ENCODE measurements at regions not wholly inside any gene's neighbourhood (a gene's known extent, or its start where the extent isn't known, plus 50 kb on each side); places are given as distances from the start of the nearest gene placed in this dataset.

DNA sequence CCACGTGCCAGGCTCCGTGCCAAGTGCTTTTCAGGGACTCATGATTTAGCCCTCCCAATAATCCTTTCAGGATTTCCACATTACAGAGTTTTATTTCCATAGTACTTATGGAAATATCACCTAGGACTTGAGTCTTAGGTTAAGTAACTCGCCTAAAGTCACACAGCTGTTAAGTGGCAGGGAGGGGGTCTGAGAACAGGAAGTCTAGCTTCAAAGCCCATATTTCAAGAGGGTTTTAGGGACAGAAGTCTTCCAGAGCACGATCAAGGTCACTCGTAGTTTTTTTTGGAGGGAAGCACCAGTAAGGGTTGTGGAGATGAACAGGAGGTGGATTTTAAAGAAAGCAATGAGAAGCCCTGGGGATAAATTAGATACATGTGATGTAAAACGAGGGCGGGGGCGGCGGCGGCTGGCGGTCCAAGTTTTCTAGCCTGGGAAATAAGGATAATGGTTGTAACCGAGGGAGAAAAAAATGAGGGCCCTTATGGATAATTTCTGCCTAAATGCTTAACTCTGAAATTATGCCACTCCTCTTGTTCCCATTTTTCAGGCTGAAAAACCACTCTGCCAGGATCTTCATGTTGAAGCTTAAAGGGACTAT lies 192.6 kb upstream of the FOXN3 start (continued):
- no peak for TF ChIP-seq HCFC1 (IDR thresholded peaks at IDR 0.05; ENCODE audit: low read length)
- TF ChIP-seq RUNX3 (IDR thresholded peaks at IDR 0.05; ENCODE audit: low read length) = no peak

DNA sequence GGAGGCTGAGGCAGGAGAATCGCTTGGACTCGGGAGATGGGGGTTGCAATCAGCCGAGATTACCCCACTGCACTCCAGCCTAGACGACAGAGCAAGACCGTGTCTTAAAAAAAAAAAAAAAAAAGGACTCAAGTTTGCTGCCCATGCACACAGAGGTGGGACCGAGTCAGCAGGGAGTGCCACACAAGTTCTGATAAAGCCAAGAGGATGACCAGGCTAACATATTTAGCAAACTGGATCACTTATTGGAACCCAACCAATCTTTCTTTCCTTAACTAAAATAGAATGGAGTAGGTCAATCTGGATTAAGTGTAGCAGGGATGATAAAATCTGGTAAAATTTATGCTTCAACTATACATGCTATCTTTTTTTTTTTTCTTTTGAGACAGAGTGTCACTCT lies 190.4 kb upstream of the FOXN3 start:
- H4K20me1 ChIP-seq (ENCODE audit: control insufficient read depth, insufficient read depth) = no peaks in the 10 kb centered on the region
- H2AFZ ChIP-seq (ENCODE audit: control insufficient read depth, low read depth, low read length) = no peak overlapping the region
- H3K9ac ChIP-seq (ENCODE audit: control insufficient read depth, insufficient read depth, low read length) = no peak overlapping the region
- H3K79me2 ChIP-seq (ENCODE audit: control insufficient read depth, insufficient read depth, low read length) = no peaks in the 10 kb centered on the region
- 100% methylated on average over 5 of the region's 6 CpGs for WGBS (ENCODE audit: insufficient coverage, insufficient replicate concordance, low lambda C conversion rate, missing lambda C conversion rate)
- peaks cover under 1% of the 10 kb centered on the region; the same call in 1 of the 2 replicates for H3K4me1 ChIP-seq (ENCODE audit: control insufficient read depth, insufficient read depth, low read length)
- ATAC-seq (no peak), FAIRE-seq (no peak), DNase-seq (ENCODE audit: low read depth, low spot score) (no peak)
- H3K9me3 ChIP-seq (replicated peaks; ENCODE audit: control insufficient read depth, insufficient read depth, low read length) = no peaks in the 10 kb centered on the region; the same call in 1 of the 3 replicates
- no peak overlapping the region for H3K27ac ChIP-seq (ENCODE audit: control insufficient read depth, insufficient read depth)
- H3K27me3 ChIP-seq (replicated peaks in 1 of 2; ENCODE audit: control insufficient read depth in 2 of 2, insufficient read depth in 2 of 2, low read length in 1 of 2) = no peaks in the 10 kb centered on the region
- H3K4me3 ChIP-seq = no peak overlapping the region
- BruUV-seq (replicated peaks) = no TSS peak
- ChIA-PET CTCF (no interaction called here), POLR2A (no interaction called here), RAD21 (ENCODE audit: unreplicated experiment) (no interaction called here), SMC1A (ENCODE audit: uncharacterized antibody, unreplicated experiment) (no interaction called here)
- no peak overlapping the region for H3K4me2 ChIP-seq (ENCODE audit: control insufficient read depth, insufficient read depth)
- H3K36me3 ChIP-seq (ENCODE audit: control insufficient read depth in 2 of 2, insufficient read depth in 2 of 2, low read length in 1 of 2) = no peaks in the 10 kb centered on the region
- in situ Hi-C loops (cut with MboI) (no loop called here), intact Hi-C loops (cut with micrococcal nuclease; ENCODE audit: unreplicated experiment) (no loop called here)
- no peak for TF ChIP-seq CHD2 (IDR thresholded peaks at IDR 0.05; ENCODE audit: borderline replicate concordance, low read depth, low read length)
- TF ChIP-seq, protein P1, sequence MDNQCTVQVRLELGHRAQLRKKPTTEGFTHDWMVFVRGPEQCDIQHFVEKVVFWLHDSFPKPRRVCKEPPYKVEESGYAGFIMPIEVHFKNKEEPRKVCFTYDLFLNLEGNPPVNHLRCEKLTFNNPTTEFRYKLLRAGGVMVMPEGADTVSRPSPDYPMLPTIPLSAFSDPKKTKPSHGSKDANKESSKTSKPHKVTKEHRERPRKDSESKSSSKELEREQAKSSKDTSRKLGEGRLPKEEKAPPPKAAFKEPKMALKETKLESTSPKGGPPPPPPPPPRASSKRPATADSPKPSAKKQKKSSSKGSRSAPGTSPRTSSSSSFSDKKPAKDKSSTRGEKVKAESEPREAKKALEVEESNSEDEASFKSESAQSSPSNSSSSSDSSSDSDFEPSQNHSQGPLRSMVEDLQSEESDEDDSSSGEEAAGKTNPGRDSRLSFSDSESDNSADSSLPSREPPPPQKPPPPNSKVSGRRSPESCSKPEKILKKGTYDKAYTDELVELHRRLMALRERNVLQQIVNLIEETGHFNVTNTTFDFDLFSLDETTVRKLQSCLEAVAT (IDR thresholded peaks at IDR 0.05) = no peak
- no peak for TF ChIP-seq ZBTB11 (CRISPR knock-in tag; IDR thresholded peaks at IDR 0.05)

Measured in GM12878 (cell line).